ENCODE measurements at regions not wholly inside any gene's neighbourhood (a gene's known extent, or its start where the extent isn't known, plus 50 kb on each side); places are given as distances from the start of the nearest gene placed in this dataset.
"Not testable (repeated sequence)": the region's sequence is repeated elsewhere in the genome, so short reads cannot be mapped to it uniquely, and the experiment has no call there.

DNA sequence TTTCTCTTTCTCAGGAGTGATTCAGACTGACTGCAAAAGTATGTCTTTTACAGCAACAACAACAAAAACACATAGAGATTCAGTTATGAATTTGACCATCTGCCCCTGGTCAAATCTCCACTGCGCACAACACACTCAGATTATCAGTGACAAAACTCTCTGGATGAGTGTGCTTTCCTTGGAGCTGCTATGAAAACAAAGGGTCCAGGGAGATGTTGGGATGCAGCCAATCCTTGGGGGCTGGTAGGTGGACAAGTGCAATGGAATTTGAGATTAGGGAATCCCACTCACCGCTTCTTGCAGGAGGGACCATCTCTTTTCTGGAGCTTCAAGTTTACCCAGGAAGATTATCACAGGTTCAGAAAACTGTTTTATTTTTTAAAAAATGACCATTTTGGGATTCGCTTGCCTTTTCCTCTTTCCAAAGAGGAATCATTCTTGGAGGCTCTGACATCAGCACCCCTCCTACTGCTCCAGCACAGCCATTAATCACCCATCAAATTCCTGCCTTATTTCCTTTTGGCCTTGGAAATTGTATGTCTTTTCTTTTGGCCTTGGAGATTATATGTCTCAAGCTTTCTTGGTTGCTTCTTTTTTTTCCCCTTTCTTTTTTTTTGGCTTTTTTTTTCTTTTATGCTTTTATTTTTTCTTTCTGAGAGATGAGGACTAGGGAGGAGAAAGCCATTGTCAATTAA is 311.8 kb downstream of the TSHZ3 start:
- TF ChIP-seq, protein P1, sequence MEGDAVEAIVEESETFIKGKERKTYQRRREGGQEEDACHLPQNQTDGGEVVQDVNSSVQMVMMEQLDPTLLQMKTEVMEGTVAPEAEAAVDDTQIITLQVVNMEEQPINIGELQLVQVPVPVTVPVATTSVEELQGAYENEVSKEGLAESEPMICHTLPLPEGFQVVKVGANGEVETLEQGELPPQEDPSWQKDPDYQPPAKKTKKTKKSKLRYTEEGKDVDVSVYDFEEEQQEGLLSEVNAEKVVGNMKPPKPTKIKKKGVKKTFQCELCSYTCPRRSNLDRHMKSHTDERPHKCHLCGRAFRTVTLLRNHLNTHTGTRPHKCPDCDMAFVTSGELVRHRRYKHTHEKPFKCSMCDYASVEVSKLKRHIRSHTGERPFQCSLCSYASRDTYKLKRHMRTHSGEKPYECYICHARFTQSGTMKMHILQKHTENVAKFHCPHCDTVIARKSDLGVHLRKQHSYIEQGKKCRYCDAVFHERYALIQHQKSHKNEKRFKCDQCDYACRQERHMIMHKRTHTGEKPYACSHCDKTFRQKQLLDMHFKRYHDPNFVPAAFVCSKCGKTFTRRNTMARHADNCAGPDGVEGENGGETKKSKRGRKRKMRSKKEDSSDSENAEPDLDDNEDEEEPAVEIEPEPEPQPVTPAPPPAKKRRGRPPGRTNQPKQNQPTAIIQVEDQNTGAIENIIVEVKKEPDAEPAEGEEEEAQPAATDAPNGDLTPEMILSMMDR (IDR thresholded peaks at IDR 0.05; ENCODE audit: unreplicated experiment): no peak
- Mint-ChIP-seq H3K4me3 (no peak overlapping the region), H3K36me3 (no peaks in the 10 kb centered on the region), H3K4me1 (peaks cover 11% of the 10 kb centered on the region), H3K27ac (no peak overlapping the region), H3K27me3 (ENCODE audit: low read depth) (peaks cover under 1% of the 10 kb centered on the region), H3K9me3 (peaks cover 7% of the 10 kb centered on the region)
- no peak for DNase-seq (ENCODE audit: low spot score in 2 of 2, unreplicated experiment in 2 of 2)

DNA sequence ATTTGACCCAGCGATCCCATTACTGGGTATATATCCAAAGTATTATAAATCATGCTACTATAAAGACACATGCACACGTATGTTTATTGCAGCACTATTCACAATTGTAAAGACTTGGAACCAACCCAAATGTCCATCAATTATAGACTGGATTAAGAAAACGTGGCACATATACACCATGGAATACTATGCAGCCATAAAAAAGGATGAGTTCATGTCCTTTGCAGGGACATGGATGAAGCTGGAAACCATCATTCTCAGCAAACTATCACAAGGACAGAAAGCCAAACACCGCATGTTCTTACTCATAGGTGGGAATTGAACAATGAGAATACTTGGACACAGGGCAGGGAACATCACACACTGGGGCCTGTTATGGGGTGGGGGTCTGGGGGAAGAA is 317.8 kb downstream of the TSHZ3 start:
- not testable (repeated sequence) for H3K27ac Mint-ChIP-seq; H3K4me1 Mint-ChIP-seq; H3K4me3 Mint-ChIP-seq; H3K36me3 Mint-ChIP-seq; DNase-seq (ENCODE audit: low spot score in 2 of 2, unreplicated experiment in 2 of 2); H3K27me3 Mint-ChIP-seq (ENCODE audit: low read depth)
- H3K9me3 Mint-ChIP-seq: peaks cover 17% of the 10 kb centered on the region

DNA sequence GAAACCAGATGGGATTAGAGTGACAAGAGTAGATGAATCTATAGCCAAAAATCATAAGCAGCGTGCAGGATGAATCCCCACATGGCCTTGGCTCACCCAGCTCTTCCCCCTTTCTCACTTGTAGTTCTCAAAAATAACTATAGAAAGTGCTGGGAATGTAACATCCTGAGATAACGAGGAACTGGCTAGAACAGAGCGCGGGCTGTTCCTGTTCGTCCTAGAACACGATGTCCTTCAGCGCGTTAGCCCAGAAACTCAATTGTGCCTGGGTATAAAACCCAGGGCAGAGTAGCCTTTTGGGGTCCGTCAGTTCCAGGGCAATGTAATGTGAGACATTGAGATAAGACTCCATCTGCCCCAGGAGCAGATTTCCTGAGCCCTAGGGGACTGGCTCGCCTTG is 326.2 kb downstream of the TSHZ3 start:
- Mint-ChIP-seq H3K27me3 (ENCODE audit: low read depth) (peaks cover 4% of the 10 kb centered on the region), H3K9me3 (peaks cover 21% of the 10 kb centered on the region), H3K36me3 (no peaks in the 10 kb centered on the region), H3K4me1 (no peaks in the 10 kb centered on the region), H3K27ac (no peak overlapping the region), H3K4me3 (no peak overlapping the region)
- TF ChIP-seq, protein P1 (IDR thresholded peaks at IDR 0.05; ENCODE audit: unreplicated experiment): no peak
- no peak for DNase-seq (ENCODE audit: low spot score in 2 of 2, unreplicated experiment in 2 of 2)

DNA sequence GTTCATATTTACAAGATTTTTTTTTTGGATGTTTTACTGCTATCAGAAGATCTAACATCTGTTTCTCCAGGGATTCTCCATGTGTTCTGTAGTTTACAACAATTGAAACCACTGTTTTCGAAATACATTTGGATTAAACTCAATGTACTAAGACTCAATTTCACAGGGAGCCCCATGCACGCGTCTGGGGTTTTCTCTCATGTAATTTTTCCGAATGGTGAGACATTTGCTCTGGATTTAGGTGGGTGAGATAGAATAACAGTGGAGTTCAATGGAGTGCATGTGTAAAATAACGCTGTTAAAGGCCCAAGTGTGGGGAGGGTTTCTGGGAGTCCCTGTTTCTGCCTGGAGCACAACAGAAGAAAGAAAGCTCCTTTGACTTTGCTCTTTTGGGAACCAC is 330.3 kb downstream of the TSHZ3 start:
- peaks cover 12% of the 10 kb centered on the region for H3K27me3 Mint-ChIP-seq (ENCODE audit: low read depth)

DNA sequence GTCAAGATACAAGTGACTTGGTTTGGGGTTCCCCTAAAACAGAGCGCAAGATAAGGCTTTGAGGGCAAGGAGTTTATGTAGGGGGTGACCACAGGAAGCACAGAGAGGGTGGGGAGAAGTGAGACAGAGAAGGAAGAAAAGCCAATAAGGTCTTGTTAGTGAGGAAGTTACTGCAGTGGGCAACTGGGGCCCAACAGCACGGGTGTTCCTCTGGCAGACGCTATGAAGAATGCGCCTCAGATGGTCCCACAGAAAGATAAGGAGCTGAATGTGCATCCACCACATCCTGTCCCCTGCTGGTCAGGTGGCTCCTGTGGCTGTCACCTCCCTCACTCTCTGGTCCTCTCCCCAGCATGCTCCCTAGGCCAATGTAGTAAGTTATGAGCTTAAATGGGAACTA is 333.5 kb downstream of the TSHZ3 start:
- no peak overlapping the region for H3K27ac Mint-ChIP-seq
- peaks cover 15% of the 10 kb centered on the region for H3K27me3 Mint-ChIP-seq (ENCODE audit: low read depth)
- H3K36me3 Mint-ChIP-seq: no peaks in the 10 kb centered on the region
- DNase-seq (ENCODE audit: low spot score in 2 of 2, unreplicated experiment in 2 of 2): no peak
- no peak overlapping the region for H3K4me3 Mint-ChIP-seq
- TF ChIP-seq, protein P1 (IDR thresholded peaks at IDR 0.05; ENCODE audit: unreplicated experiment): no peak
- H3K9me3 Mint-ChIP-seq: no peaks in the 10 kb centered on the region
- no peaks in the 10 kb centered on the region for H3K4me1 Mint-ChIP-seq

More for the DNA sequence above, 330.3 kb downstream of the TSHZ3 start:
- Mint-ChIP-seq H3K9me3 (peaks cover 3% of the 10 kb centered on the region), H3K4me3 (no peak overlapping the region), H3K27ac (no peak overlapping the region), H3K4me1 (no peaks in the 10 kb centered on the region), H3K36me3 (no peaks in the 10 kb centered on the region)
- TF ChIP-seq, protein P1 (IDR thresholded peaks at IDR 0.05; ENCODE audit: unreplicated experiment): no peak
- DNase-seq (ENCODE audit: low spot score in 2 of 2, unreplicated experiment in 2 of 2): no peak

DNA sequence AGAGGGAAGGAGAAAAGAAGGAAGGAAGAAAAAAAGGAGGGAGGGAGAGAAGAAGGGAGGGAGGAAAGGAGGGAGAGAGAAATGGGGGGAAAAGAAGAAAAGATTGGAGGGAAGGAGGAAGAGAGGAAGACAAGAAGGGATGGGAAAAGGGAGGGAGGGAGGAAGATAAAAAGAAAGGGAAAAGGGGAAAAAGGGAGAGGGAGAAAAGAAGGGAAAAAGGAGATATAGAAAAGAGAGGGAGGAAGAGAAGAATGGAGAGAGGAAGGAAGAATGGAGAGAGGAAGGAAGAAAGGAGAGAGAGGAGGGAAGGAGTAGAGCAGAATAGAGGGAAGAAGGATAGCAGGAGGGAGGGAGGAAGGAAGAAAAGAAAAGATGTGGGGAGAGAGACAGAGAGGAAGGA is 334.6 kb downstream of the TSHZ3 start:
- no peaks in the 10 kb centered on the region for H3K9me3 Mint-ChIP-seq
- H3K4me3 Mint-ChIP-seq: no peak overlapping the region
- H3K4me1 Mint-ChIP-seq: no peaks in the 10 kb centered on the region
- no peak for DNase-seq (ENCODE audit: low spot score in 2 of 2, unreplicated experiment in 2 of 2)
- peaks cover 15% of the 10 kb centered on the region for H3K27me3 Mint-ChIP-seq (ENCODE audit: low read depth)
- no peaks in the 10 kb centered on the region for H3K36me3 Mint-ChIP-seq
- TF ChIP-seq, protein P1 (IDR thresholded peaks at IDR 0.05; ENCODE audit: unreplicated experiment): no peak
- H3K27ac Mint-ChIP-seq: no peak overlapping the region

Measured in mesothelial cell of epicardium (in vitro differentiated cells).